ENCODE measurements at regions not wholly inside any gene's neighbourhood (a gene's known extent, or its start where the extent isn't known, plus 50 kb on each side); places are given as distances from the start of the nearest gene placed in this dataset.

DNA sequence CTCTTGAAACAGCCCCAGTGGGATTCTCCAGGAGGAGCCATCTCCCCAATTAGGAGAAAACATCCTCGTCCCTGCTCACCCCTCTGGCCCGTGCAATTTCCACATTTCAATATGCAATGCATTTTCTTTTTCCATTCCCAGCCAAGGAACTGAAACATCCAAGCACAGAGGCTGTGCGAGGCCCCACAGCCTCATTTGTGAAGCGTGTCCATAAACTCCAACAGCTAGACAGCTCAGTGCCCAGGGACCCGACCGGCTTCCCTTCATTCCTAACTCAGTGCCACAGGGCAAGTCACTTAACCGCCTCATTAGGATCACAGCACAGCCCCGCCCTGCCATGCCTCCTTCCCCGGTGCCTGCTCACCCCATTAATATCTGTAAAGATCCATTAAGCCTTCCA lies 204.2 kb upstream of the IGF1R start:
- no peak overlapping the region for H2AFZ ChIP-seq (ENCODE audit: low read length)
- H3K9me2 ChIP-seq (replicated peaks; ENCODE audit: low read depth, low read length) = no peaks in the 10 kb centered on the region
- TF ChIP-seq CTCF (conservative IDR thresholded peaks at IDR 0.05; ENCODE audit: low read length) = no peak
- TF ChIP-seq EZH2phosphoT487 (IDR thresholded peaks at IDR 0.05; ENCODE audit: borderline replicate concordance) = no peak
- no peaks in the 10 kb centered on the region for H4K20me1 ChIP-seq (ENCODE audit: insufficient read depth, low read length, poor library complexity, severe bottlenecking)
- peaks cover 8% of the 10 kb centered on the region for H3K4me1 ChIP-seq (ENCODE audit: insufficient read depth, low read length, poor library complexity, severe bottlenecking)
- H3K9ac ChIP-seq (ENCODE audit: low read depth, low read length, poor library complexity, severe bottlenecking) = no peak overlapping the region
- no peaks in the 10 kb centered on the region for H3K27me3 ChIP-seq (ENCODE audit: insufficient read depth, low read length, poor library complexity, severe bottlenecking)
- H3F3A ChIP-seq (ENCODE audit: low read depth) = no peaks in the 10 kb centered on the region
- H3K79me2 ChIP-seq (ENCODE audit: insufficient read depth, low read length) = no peaks in the 10 kb centered on the region
- no peaks in the 10 kb centered on the region for H3K9me3 ChIP-seq (ENCODE audit: insufficient read depth, low read depth, low read length)
- no peaks in the 10 kb centered on the region for H3K36me3 ChIP-seq (ENCODE audit: insufficient read depth, low read length)
- no peak overlapping the region for H3K4me2 ChIP-seq (ENCODE audit: low read depth, low read length, poor library complexity, severe bottlenecking)
- H3K4me3 ChIP-seq (ENCODE audit: low read length, poor library complexity, severe bottlenecking) = no peak overlapping the region

DNA sequence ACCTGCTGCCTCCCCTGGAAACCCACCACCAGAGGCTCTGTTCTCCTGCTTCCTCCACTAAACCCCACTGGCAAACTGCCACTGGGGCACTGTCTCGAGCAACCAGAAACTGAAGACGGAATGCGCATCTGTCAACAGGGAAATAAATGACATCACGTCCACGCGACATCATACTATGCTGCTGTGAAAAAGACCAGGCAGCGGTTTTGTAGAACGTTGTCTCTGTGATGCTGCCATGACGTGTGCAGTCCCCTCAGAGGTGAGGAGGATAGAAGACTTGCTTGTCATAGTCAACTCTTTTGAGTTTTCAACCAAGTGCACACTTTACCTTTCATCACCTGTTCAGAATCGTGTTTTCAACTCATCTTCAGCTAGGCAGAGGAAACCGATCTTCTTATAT lies 203.0 kb upstream of the IGF1R start:
- Histone ChIP-seq H3F3A (ENCODE audit: low read depth) (no peaks in the 10 kb centered on the region), H3K9me3 (ENCODE audit: insufficient read depth, low read depth, low read length) (no peaks in the 10 kb centered on the region), H3K4me2 (ENCODE audit: low read depth, low read length, poor library complexity, severe bottlenecking) (no peak overlapping the region), H3K36me3 (ENCODE audit: insufficient read depth, low read length) (no peaks in the 10 kb centered on the region), H2AFZ (ENCODE audit: low read length) (no peak overlapping the region), H3K9me2 (replicated peaks; ENCODE audit: low read depth, low read length) (no peaks in the 10 kb centered on the region), H3K4me3 (ENCODE audit: low read length, poor library complexity, severe bottlenecking) (no peak overlapping the region), H3K4me1 (ENCODE audit: insufficient read depth, low read length, poor library complexity, severe bottlenecking) (peaks cover 8% of the 10 kb centered on the region), H3K9ac (ENCODE audit: low read depth, low read length, poor library complexity, severe bottlenecking) (no peak overlapping the region), H4K20me1 (ENCODE audit: insufficient read depth, low read length, poor library complexity, severe bottlenecking) (no peaks in the 10 kb centered on the region), H3K27me3 (ENCODE audit: insufficient read depth, low read length, poor library complexity, severe bottlenecking) (no peaks in the 10 kb centered on the region), H3K79me2 (ENCODE audit: insufficient read depth, low read length) (no peaks in the 10 kb centered on the region)
- TF ChIP-seq CTCF (conservative IDR thresholded peaks at IDR 0.05; ENCODE audit: low read length) = no peak
- TF ChIP-seq EZH2phosphoT487 (IDR thresholded peaks at IDR 0.05; ENCODE audit: borderline replicate concordance) = no peak

DNA sequence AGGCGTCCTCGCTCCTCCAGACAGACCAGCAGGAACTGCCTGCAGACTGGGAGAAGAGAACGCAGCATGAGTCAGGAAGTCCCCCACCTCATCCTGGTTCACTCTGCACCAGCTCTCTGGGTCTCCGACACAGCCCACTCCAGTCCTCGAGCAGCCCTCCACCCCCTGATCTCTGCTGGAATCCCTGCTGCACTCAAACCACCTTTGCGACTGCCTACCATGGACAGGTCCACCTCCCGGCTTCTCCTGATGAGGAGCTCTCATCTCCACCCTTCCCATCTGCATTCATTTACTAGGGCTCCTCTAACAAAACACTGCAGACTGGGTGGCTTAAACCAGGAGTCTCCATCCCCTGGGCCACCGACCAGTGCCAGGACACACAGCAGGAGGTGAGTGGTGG lies 202.3 kb upstream of the IGF1R start:
- no peaks in the 10 kb centered on the region for H4K20me1 ChIP-seq (ENCODE audit: insufficient read depth, low read length, poor library complexity, severe bottlenecking)
- H3F3A ChIP-seq (ENCODE audit: low read depth) = no peaks in the 10 kb centered on the region
- H3K36me3 ChIP-seq (ENCODE audit: insufficient read depth, low read length) = no peaks in the 10 kb centered on the region
- H3K9ac ChIP-seq (ENCODE audit: low read depth, low read length, poor library complexity, severe bottlenecking) = no peak overlapping the region
- H2AFZ ChIP-seq (ENCODE audit: low read length) = no peak overlapping the region
- no peak overlapping the region for H3K4me3 ChIP-seq (ENCODE audit: low read length, poor library complexity, severe bottlenecking)
- no peak overlapping the region for H3K4me2 ChIP-seq (ENCODE audit: low read depth, low read length, poor library complexity, severe bottlenecking)
- no peaks in the 10 kb centered on the region for H3K9me2 ChIP-seq (replicated peaks; ENCODE audit: low read depth, low read length)
- no peaks in the 10 kb centered on the region for H3K79me2 ChIP-seq (ENCODE audit: insufficient read depth, low read length)
- H3K27me3 ChIP-seq (ENCODE audit: insufficient read depth, low read length, poor library complexity, severe bottlenecking) = no peaks in the 10 kb centered on the region
- no peaks in the 10 kb centered on the region for H3K9me3 ChIP-seq (ENCODE audit: insufficient read depth, low read depth, low read length)
- H3K4me1 ChIP-seq (ENCODE audit: insufficient read depth, low read length, poor library complexity, severe bottlenecking) = peaks cover 8% of the 10 kb centered on the region
- no peak for TF ChIP-seq EZH2phosphoT487 (IDR thresholded peaks at IDR 0.05; ENCODE audit: borderline replicate concordance)
- TF ChIP-seq CTCF (conservative IDR thresholded peaks at IDR 0.05; ENCODE audit: low read length) = no peak

Measured in Loucy (cell line).